ENCODE measurements at regions not wholly inside any gene's neighbourhood (a gene's known extent, or its start where the extent isn't known, plus 50 kb on each side); places are given as distances from the start of the nearest gene placed in this dataset.

DNA sequence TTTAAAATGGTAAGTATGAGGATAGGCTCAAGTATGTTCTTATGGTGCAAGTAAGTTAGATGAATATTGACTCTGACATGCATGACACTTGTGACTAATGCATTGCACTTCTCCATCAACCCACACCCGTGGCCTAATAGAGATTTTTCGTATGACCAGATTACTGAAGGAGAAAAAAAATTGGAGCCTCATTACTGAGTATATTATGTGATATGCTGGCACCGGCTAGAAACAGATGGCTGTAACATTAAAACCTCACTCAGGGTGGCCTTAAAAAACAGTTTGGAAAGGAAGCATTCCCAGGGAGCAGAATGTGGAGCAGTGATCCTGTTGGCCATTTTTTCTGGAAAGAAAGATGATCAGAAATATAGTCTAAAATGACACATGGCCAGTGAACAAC is 766.4 kb downstream of the PRELID2 start:
- no peak overlapping the region for H3K4me3 ChIP-seq (replicated peaks; ENCODE audit: low read depth, low read length)
- DNase-seq (ENCODE audit: extremely low read depth, low read depth), result no peak
- TF ChIP-seq, protein P1, sequence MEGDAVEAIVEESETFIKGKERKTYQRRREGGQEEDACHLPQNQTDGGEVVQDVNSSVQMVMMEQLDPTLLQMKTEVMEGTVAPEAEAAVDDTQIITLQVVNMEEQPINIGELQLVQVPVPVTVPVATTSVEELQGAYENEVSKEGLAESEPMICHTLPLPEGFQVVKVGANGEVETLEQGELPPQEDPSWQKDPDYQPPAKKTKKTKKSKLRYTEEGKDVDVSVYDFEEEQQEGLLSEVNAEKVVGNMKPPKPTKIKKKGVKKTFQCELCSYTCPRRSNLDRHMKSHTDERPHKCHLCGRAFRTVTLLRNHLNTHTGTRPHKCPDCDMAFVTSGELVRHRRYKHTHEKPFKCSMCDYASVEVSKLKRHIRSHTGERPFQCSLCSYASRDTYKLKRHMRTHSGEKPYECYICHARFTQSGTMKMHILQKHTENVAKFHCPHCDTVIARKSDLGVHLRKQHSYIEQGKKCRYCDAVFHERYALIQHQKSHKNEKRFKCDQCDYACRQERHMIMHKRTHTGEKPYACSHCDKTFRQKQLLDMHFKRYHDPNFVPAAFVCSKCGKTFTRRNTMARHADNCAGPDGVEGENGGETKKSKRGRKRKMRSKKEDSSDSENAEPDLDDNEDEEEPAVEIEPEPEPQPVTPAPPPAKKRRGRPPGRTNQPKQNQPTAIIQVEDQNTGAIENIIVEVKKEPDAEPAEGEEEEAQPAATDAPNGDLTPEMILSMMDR (IDR thresholded peaks at IDR 0.05; ENCODE audit: low read depth, low read length, missing control alignments), result no peak

DNA sequence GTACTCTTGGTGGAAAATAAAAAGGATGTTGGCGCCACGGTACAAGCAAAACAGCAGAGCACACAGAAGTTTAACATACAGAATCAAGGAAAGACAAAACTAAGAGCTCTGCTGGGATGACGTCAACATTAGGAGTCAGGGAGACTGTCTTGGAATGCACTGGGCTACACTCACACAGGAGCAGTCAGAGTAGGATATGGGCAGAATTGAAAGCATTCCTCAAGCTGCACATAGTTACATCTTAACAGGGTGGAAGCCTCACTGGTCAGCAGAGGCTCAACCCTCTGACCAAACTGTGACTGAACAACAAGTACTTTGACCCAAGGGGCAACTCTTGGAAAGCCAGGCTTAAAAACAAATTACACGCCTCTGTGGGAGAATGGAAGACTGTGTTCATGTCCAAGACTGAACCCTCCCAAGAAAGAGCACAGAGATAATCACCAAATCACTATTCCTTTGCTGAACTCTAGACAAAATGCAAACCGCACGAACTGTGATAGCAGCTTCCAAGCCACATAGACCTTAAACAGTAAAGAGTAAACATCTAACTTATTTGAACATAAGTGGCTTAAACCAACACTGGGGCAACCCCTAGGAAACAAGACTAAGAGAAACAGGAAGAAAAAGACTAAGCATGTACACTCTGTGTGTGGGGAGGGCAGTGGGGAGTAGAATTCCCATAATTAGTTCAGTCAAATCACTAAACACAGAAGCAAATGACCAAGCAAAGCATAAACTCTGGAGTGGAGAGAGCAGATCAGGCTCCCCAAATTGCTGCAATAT is 772.7 kb downstream of the PRELID2 start:
- TF ChIP-seq, protein P1 (IDR thresholded peaks at IDR 0.05; ENCODE audit: low read depth, low read length, missing control alignments), result no peak
- DNase-seq (ENCODE audit: extremely low read depth, low read depth), result no peak
- H3K4me3 ChIP-seq (replicated peaks; ENCODE audit: low read depth, low read length), result no peak overlapping the region

DNA sequence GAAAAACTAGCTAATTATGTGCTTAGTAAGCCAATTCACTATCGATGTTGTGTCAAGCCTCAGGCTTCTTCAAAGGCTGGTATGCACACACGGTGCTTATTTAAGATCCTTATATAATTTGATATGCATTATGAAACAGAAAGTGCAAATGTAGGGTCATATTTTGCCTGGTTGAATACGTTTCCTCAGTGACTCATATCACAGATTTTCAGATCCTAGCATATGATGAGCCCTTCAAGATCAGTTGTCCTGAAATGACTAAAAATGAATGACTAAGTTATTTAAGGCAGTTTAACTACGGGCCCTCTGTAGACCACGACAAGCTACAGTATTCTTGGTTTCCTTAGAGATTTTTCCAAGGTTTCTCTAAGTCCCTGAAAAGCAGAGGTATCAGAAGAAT is 778.3 kb downstream of the PRELID2 start:
- TF ChIP-seq, protein P1 (IDR thresholded peaks at IDR 0.05; ENCODE audit: low read depth, low read length, missing control alignments), result no peak
- no peak for DNase-seq (ENCODE audit: extremely low read depth, low read depth)
- no peak overlapping the region for H3K4me3 ChIP-seq (replicated peaks; ENCODE audit: low read depth, low read length)

DNA sequence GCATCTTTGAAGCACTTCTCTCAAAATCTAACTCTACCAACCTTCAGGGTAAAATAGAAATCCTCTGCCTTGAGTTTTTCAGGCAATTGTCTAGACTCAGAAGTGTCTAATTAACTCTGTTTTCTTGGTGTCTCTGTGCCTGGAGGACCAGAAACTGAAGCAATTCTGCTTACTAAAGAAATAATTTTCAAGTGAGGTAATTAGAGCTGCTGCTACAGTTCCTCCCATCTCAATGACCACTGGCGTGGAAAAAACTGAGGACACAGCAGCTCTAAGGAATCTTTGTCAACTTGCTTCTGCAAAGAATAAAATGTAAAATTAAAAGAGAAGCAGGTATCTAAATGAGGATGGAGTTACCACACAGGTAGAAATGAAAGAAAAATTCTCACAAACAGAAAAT is 785.0 kb downstream of the PRELID2 start:
- TF ChIP-seq, protein P1 (IDR thresholded peaks at IDR 0.05; ENCODE audit: low read depth, low read length, missing control alignments), result no peak
- H3K4me3 ChIP-seq (replicated peaks; ENCODE audit: low read depth, low read length), result no peak overlapping the region
- no peak for DNase-seq (ENCODE audit: extremely low read depth, low read depth)

DNA sequence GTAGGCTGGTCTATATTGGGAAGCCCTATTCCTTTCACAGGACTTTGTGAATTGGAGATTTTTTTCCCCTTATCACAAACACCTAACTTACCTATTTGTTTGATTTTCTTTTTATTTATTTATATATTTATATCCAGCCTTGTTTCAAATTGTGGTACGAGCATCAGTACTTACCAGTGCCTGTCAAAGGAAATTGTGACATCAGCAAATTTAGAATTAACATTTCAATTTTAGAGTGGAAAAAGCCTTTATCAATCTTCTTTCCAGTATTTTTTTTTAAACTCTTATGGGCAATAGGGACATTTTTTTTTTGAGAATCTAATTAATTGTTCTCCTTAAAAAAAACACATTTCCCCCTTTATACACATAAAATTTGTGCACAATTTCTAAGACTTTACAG is 790.2 kb downstream of the PRELID2 start:
- no peak for DNase-seq (ENCODE audit: extremely low read depth, low read depth)
- TF ChIP-seq, protein P1 (IDR thresholded peaks at IDR 0.05; ENCODE audit: low read depth, low read length, missing control alignments), result no peak
- no peak overlapping the region for H3K4me3 ChIP-seq (replicated peaks; ENCODE audit: low read depth, low read length)

DNA sequence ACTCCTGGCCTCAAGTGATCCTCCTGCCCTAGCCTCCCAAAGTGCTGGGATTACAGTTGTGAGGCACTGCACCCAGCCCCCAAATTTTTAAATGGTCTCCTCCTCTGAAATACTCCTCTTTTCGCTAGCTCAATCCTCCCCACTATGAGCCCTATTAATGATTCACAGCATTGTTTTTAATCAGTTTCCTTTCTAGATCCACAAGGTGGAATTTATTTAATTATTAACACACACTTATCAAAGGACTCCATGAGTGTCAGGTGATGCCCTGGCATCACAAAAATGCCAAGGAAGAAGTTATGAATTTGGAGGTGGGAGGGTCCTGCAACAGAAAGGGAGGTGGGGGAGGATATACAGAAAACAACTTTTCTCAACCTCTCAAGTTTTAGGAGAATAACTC is 806.5 kb downstream of the PRELID2 start:
- H3K4me3 ChIP-seq (replicated peaks; ENCODE audit: low read depth, low read length), result no peak overlapping the region
- TF ChIP-seq, protein P1 (IDR thresholded peaks at IDR 0.05; ENCODE audit: low read depth, low read length, missing control alignments), result no peak
- no peak for DNase-seq (ENCODE audit: extremely low read depth, low read depth)

DNA sequence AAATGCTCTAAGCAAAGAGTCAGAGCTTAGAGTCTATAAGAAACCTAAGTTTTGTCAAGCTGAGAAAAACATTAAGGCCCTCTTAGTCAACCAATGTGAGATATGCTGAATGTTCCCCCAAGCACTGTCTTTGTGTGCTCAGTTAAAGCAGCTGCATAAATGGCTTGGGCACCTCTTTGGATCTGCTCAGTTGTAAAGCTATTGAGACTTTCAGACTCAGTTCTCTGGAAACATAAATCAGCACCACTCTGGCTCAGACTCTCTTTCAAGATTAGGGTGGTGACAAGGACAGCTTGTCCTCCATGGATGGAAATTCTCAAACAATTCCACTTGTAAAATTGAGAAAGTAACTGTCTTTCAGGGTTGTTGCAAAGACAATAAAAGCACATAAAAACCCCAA is 807.9 kb downstream of the PRELID2 start:
- no peak overlapping the region for H3K4me3 ChIP-seq (replicated peaks; ENCODE audit: low read depth, low read length)
- no peak for DNase-seq (ENCODE audit: extremely low read depth, low read depth)
- TF ChIP-seq, protein P1 (IDR thresholded peaks at IDR 0.05; ENCODE audit: low read depth, low read length, missing control alignments), result no peak

All from HFF-Myc (cell line).